ENCODE measurements at regions not wholly inside any gene's neighbourhood (a gene's known extent, or its start where the extent isn't known, plus 50 kb on each side); places are given as distances from the start of the nearest gene placed in this dataset.

DNA sequence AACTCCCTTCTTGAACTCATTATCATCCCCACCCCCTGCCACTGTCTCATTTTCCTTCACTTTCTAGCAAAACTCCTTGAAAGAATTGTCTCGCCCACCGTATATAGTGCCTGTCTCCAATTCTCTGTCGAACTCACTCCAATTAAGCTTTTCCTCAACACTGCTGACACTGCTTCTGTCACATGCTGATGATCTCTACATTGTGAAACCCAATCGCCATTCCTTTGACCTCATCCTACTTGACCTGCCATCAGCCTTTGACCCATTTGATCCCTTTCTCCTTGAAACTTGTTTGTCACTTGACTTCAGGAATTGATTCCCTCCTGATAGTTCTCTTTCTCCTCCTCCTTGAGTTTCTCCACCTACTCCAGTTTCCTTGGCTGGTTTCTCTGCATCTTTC lies 54.8 kb downstream of the CCDC71L start:
- DNase-seq = no peak

DNA sequence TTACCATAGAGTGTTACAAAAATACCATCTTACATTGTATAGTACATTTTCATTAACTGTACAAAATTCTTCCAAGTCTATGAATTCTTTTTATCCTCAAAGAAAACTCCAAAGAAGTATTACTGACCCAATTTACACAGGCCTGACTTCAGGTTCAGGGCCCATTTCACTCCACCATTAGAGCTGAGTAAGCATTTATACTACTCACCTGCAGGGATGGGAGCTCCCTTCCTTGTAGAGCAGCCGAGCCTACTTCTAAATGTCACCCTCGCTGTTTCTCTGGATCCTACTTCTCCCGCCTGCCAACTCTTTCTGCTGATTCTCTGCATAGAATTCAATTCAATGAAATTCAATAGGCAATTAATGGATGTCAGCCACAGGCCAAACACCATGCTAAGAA lies 56.0 kb downstream of the CCDC71L start:
- DNase-seq = no peak

DNA sequence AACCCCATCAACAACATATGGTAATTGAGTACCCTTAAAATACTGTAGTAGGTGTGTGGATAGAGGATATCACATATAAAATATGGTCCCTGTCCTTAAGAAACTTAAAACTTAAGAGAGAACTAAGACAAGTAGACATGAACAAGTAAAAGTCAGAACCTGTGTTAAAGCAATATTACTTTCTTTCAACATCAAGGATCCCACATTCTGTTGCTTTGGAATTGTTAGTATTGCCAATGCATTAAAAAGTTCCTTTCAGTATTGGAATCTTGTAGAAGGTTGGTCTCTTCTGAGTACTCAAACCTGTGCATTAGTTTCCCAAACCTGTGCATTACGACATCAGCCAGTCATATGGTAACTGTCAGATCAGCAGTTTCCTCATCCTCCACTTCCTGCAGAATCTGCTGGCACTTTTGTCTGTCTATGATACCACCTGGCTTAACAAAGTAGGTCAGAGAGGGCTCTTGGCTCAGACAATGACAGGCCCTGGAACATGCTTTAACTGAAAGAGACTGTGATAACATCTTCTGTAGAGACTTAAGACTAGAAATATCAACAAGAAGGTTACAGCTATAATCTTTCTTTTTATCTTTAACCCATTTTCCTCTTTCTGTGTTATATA lies 56.5 kb downstream of the CCDC71L start:
- DNase-seq = no peak

DNA sequence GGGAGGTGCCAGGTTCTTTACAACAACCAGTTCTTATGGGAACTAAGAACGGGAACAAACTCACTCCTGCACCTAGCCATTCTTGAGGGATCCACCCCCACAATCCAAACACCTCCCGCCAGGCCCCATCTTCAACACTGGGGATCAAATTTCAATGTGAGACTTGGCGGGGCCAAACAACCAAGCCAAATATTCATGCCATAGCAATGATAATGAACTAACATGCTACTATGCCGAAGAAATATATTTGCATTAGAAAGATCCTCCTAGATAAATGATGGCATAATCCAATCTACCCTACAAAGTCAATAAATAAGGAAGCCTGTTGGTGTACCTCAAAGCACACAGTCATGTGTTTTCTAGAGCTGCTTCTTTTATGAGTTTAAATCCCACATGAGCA lies 57.6 kb downstream of the CCDC71L start:
- no peak for DNase-seq

DNA sequence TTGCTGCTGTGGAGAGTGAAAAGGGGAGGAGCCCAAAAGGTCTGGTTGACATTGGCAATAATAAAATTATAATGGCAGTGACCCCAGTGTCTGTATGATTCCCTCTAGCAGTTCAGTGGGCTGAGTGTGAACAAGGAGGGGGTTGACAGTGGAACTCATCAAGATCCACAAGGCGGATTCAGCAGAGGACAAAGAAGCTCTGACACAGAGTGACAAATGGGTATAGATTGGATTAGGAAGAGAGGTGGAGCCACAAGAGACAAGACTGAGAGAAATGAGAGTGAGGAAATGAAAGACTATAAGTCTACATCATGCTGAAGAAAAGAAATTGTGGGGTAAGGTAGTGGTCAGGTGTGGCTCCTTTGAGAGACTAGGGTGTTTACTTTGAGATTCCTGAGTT lies 58.9 kb downstream of the CCDC71L start:
- DNase-seq = no peak

DNA sequence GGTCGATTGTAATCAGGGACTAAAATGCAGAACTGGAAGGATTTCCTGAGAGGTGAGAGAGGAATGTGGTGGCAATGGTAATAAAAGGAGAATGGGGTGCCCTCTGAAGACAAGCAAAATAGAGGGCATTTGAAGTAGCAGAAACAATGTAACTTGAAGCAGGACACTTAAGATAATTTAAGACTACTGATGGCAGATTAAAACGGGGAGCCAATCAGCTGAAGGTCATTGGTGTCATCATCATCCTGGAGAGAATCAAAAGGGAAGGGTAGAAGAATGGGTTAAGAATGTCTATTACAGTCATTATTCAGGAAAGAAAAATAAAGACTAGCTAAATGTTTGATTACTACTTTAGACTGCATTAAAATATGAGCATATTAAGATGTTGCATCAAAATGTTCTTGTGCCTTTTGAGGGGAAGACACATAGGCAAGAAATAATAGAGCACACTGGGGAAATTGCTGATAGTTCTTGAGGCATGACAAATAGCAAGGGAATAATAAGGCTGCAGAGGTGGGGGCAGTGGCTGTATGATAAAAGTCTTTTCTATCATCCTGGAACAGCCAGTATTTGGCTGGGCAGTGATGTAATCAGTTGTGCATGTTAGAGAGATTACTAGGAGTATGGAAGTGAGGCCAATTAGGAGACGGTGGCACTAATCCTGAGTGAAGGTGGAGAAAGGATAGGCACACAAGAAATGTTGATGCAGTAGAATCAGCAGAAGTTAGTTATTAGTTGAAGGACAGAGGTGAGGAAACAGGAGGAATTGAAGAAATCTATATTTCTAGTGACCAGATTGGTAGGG lies 60.2 kb downstream of the CCDC71L start:
- DNase-seq = peak; percentile 45

DNA sequence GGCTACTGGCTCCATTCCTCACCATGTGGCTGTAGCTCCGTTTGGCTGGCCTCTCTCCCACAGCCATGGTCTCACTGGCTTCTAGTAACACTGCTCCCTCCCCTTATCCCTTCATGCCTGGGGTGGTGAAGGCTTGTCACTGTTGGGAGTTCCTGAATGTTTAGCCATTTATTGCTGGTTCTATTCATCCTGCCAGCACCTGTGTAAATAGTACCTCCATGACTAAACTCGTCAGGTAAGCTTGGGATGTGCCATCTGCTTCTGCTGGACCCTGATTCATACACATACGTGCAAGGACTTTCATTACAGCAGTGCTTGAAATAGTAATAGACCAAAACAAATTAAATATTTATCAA lies 61.6 kb downstream of the CCDC71L start:
- DNase-seq = no peak

DNA sequence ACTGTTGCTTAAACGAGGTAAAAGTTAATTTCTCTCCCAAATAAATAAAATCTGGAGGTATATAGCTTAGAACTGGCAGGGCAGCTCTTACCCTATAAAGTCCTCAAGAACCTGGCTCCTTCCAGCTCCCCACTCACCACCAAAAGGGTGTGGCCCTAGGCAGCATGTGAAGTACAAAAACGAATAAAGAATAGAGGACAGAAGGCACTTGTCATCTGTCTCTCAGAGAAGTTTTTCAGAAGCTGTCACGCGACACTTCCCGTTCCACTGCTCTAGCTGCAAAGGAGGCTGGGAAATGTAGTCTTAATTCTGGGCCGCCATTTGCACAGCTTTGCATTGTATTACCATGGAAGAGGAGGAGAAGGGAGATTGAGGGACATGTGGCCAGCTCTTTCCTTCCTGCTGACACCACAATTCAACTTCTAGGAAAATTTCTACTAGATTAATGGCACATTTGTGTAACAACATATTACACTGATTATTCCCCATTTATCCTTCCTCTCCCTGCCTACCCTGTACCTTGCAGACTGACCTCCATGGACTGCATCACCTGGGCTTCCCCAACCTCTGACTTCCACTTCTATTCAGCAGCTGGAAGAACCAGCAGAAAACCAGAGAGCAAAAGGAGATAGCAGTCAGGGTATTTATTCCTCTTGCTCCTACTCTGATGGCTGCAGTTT lies 62.2 kb downstream of the CCDC71L start:
- DNase-seq = peak; percentile 96

DNA sequence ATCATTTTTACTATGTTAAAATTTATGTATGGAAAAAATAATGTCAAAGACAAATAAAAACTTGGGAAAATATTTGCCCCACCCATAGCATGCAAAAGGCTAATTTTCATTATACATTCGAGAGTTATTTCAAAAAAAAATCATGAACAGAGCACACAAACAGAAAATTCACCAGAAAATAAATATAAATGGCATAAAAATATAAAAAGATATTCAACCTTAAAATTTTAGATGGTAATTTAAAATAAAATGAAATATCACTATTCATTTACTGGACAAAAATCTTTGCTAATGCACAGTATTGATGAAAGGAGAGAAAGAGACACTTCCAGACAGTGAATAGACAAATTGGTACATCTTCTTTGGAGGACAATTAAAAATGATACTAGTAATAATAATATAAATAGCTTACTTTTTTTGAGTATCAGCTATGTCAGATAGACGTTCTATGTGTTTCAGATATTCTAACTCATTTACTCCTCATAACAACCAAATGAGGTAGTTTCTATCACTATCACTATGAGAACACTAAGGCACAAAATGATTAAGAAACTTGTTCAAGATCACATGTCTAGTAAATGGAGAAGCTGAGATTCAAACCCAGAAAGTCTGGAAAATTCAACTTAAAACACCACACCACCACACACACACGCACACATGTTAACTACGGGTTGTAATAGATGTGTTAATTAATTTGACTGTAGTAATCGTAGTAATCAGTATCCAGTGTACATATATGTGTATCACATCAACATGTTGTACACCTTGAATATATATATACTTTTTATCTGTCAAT lies 63.0 kb downstream of the CCDC71L start:
- no peak for DNase-seq

DNA sequence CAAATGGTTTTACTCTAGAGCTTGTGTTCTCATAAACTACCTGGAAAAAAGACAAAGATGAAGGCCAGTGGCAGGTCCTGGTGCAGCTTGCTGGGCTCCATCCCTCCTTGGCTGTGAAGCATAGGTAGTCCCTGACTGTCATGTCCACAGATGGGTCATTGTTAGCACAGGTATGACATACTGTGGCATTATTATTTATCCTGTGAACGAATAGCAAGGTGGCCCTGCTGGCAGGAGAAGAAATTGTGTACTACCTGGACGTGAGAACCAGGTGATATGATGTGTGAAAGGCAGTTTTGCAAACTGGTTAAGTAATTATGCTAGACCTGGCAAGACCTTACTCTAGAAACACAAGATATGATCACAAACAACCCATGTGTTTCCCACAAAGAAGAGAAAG lies 63.9 kb downstream of the CCDC71L start:
- DNase-seq = no peak

DNA sequence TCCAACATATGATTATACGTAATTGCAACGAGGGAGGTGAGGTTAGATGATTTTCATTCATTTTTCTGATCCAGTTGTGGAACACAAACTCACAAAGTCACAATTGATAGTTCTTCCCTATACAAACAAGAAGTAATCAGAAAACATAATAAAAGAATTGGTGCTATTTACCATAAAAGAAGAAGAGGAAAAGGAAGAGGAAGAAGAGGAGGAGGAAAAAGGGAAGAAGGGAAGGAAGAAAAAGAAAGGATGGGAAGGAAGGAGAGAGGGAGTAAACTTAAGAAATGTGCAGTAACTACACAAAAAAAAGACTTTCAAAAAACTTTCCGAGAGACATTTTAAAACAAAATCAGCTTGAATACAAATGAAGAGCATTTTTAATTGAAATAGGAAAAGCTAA lies 65.0 kb downstream of the CCDC71L start:
- no peak for DNase-seq

DNA sequence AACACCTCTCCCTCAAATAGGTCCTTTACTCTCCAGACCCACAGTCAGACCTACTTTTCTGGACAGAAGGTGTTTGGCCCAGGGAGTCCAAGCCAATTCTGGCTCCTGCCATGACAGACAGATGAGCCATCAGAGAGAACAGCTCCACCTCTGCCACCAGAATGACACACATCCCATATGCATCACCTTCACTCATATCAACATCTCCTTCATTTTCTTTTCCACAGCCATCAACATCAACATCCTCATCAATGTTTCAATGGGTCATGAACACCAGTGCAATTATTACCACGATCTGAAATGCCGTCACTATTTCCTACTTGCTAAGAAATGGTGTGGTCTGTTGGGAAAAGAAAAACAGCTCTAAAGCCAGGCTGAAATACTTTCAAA lies 67.9 kb downstream of the CCDC71L start:
- DNase-seq = no peak

DNA sequence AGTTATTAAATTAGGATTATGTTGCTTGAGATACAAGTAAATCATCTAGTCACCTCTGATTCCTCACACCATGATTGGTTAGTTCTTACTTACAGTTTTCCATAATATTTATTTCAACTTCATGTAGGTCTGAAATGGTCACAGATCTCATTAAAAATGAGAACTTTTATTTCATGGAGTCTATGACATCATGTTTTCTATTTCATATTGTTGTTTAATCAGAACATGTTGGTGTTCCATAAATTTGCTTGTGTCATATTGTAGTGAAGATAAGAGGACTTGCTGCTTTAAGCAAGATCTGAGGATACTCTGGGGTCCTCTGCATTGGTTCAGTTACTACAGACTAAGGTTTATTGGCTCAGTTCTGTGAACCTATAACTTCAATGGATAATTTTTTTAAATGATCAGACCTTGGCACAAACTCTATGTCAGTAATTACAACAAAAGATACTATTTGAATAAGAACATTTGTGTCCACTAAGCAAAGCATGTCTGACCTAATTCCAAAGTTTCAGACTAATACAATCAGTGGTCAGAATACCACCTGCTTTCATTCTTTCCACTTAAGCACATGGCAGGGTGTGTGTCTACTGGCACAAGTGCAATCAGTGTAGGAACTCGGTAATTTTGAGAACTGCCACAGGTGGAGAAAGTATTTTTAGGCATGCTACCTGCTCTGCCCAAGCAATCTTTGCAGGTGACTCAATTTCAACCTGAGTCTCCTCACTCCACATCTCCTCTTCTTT lies 68.5 kb downstream of the CCDC71L start:
- DNase-seq = no peak

DNA sequence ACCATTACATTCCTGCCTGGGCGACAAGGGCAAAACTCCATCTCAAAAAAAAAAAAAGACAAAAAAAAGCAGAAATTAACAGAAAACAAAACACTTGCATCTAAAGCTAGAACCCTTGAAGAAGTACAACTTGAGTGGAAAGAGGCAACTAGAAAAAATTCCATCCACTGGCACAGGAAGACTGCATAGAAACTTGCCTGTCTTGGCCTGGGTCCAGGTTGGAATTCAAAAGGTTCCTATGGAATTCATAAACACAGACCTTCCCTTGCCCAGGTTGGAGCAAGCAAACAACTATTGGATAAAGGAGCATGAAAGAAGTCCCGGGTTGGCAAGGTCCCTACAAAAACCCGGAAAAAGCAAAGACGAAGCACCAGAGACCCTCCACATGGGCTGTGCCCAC lies 69.8 kb downstream of the CCDC71L start:
- DNase-seq = no peak

DNA sequence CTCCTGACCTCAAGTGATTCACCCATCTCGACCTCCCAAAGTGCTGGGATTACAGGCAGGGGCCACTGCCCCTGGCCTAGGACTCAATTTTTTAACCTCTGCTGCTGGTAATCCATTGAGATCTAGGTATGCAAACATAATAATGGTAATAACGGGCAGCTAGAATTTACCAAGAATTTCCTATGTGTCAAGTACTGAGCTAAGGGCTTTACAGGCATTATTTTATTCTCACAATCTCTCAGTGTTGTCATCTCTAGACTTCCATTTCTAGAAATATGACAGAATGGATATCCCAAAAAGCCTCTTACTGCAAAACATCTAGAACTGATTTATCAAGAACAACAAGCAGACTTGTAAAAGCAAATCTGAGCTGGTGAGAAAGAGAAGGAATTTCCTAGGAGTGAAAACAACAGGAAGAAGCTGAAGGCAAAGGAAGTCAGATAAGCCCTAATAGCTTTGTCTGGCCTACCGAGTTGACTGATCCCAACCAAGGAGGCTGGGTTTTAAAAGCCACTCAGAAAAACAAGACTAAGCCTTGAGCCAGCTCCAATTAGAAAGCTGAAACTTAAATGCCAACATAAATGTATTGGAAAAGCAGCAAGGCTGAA lies 70.6 kb downstream of the CCDC71L start:
- no peak for DNase-seq

DNA sequence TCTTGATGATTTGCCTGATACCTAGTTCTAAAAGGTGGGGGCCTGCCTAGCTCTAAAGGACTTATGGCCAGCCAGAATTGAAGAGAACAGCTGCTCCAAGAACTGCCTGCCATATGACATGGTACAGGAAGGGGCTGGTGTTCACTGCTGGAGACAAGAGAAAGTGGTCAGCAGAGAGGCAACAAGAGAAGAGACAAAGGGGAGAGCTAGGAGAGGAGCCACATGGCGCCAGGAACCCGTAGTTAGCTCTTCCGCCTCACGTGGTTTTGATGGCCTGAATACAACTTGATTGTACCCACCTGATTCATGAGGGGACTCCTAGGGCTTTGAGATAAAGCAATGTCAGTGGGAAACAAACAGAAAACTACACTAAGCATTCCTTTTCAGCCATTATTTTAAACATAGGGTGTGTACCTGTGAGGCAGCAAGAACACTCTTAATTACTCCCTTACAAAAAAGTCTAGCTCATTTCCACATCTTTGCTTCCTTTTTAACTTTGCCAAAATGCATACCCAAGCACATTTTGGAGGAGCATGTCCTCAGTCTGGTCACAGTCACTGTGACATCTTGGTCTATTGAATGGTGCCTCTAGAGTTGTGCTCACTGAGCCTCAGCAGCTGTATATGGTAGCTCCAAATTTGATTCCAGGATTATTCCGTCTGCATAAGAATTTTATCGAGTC lies 71.6 kb downstream of the CCDC71L start:
- no peak for DNase-seq

DNA sequence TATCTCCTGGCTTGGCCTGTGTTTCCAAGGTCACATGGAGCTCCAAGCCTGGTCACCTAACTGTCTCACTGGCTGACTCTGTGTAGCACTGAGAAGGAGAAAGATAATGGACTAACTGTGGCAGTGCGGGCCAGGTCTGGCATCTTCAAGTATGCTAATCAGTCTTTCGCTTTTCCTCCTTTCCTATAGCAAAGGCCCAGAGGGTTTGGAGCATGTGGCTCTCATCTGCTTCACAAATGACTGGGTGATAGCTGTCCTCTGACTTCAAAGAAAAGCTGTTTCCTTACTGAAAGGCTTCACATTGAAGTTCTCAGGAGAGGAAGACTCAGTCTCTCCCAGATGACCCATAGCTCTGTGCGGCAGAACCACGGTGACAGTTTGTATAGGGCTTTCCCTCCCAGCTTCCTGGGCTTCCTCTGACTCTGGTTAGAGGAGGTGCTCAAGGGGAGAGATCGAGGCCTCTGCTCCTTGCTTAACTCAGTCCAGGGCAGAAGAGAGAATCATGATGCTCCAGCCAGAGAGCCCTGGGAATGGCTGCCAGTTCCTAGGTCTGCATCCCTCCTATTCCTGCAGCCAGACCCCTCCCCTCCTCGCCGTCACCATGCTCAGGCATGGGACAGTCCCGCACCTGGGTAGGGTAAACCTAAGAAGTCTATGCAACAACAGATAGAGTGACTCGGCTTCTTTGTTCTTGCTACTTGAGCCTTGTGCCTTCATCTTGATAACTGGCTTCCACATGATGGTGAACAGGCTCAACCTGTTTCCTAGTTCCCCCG lies 72.3 kb downstream of the CCDC71L start:
- no peak for DNase-seq

DNA sequence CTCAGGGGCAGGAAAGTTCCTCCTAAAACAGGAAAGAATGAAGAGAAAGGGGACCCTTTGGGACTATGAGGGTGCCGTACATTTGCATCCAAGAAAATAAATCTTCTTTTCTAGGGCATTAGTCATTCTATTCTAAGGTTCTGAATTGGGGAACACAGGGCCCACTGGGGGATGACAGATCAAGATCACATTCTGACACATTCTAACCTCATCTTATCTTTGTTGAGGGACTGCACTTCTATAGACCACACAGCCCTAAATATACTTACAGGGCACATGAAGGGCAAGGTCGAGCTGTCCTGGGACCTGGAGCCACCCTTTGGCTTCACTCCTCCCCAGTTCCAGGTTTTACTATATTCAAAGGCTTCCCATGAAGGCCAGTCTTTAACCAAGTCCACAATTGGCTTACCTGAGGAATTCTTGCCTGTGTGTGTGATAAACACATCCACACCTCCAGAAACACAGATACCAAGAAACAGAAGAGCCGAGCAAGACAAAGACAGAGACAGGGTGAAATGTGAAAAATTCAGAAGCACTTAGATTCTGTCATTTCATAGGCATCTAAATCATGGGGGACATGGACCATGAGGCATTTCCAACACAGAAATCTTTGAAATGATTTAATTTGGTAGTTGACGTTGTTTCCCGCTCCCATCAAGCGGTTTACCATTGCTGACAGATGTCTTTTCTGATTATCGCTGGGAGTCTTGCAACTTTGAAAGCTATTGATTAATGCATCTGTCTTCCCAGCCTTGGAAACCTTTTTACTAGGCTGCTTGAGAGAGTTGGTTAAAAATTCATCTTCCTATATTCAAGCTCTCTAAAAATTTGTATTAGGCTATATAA lies 75.8 kb downstream of the CCDC71L start:
- DNase-seq = no peak

DNA sequence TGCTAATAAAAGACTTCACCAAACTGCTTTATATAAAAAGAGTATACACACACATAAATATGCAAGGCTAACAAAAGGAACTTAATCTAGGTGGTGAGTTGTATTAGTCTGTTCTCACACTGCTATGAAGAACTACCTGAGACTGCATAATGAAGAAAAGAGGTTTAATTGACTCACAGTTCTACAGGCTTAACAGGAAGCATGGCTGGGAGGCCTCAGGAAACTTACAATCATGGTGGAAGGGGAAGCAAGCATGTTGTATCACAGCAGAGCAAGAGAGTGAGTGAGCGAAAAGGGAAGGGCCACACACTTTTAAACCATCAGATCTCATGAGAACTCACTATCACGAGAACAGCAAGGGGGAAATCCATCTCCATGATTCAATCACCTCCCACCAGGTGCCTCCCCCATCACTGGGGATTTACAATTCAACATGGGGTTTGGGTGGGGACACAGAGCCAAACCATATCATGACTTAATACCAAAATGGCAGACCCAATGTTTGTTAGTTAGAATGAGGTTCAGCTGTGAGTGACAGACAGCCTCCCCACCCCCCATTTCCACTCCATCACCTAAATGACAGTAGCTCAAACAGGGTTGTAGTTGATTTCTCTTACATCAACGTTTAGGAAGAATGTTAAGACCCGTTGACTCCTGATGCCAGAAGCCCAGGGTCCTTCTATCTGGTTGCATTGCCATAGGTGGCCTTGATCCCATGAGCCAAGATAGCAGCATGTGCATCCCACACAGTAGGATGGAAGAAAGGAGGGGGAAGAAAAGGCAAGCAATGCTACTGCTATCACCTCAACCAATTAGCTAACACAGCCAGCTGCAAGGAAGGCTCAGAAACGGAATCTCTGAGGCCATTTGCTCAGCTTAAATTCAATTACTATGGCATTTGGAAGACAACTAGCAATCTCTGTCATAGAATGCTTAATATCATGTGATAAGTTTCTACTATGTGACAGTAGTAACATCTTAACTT lies 77.0 kb downstream of the CCDC71L start:
- no peak for DNase-seq
